Pancreas (tissue), 10 donors: ENCODE measurements at regions not wholly inside any gene's neighbourhood (a gene's known extent, or its start where the extent isn't known, plus 50 kb on each side); places are given as distances from the start of the nearest gene placed in this dataset.

Experiments
- ATAC-seq, 4 donors: fragments of 200-7000 bp; cut with Tn5 transposase; one replicate each; pipeline versions ENCODE4 v1.8.0 to v1.9.1; 2020; ENCODE audit warnings: mild to moderate bottlenecking in 4 of 4, moderate library complexity in 4 of 4
- DNase-seq, 6 donors: peaks; one replicate each; pipeline ENCODE4 v3.0.0-alpha.2; 2020
- FAIRE-seq: peaks from 2 replicates; lab custom pipeline; 2012; peaks lifted over from hg19 to GRCh38; lab: Jason Lieb, UNC
- H3K27ac ChIP-seq, 4 donors: fragments of 200-600 bp; sonication (generic); 1 replicate in 3 of 4; 2 replicates in 1 of 4; pipeline versions ENCODE4 v1.5.0 to v1.8.0; 2020
- H3K27me3 ChIP-seq, 4 donors: fragments of 200-600 bp; one replicate each; pipeline ENCODE4 v1.8.0; 2021
- H3K36me3 ChIP-seq, 3 donors: fragments of 200-600 bp; sonication (generic) in 1 of 3; one replicate each; pipeline versions ENCODE4 v1.5.0 to v1.8.0; 2020 to 2021
- H3K4me1 ChIP-seq, 3 donors: fragments of 200-600 bp; one replicate each; pipeline ENCODE4 v1.8.0; 2021
- H3K4me3 ChIP-seq, 4 donors: fragments of 200-600 bp; sonication (generic) in 2 of 4; one replicate each; pipeline versions ENCODE4 v1.5.0 to v1.8.0; 2020 to 2021
- H3K9me3 ChIP-seq, 4 donors: fragments of 200-600 bp; one replicate each; pipeline ENCODE4 v1.8.0; 2021
- CTCF ChIP-seq, 4 donors: fragments of 200-600 bp; sonication (generic) in 3 of 4; IDR thresholded peaks; one replicate each; pipeline versions ENCODE4 v1.5.0 to v1.8.0; 2021; ENCODE audit warnings: antibody characterized with exemption in 4 of 4
- WGBS, 2 donors: extraction: QIAGEN DNeasy Blood & Tissue Kit; methylation state at CpG; one replicate each; pipeline ENCODE4 v1.1.7; 2013; 5-methylcytosine and 5-hydroxymethylcytosine counted together
- intact Hi-C, 3 donors: fragments of 100-400 bp; cut with DNase I; formaldehyde crosslinking; loops; one replicate each; pipeline versions ENCODE4 v1.11.1 to v1.14.2; 2022
- donor health status: healthy with polysubstance abuse.
- donor health status: DM: no; HTN: no; CAD: no; lungs with moderate emphysema.
- donor health status: DM: no; HTN: no; CAD: no.
- donor health status: control.
- donor health status: control.
- donor health status: Bipolar disorder and iron deficiency.
- donor health status: DM: yes; HTN: yes; CAD: no.
- donor health status: DM: no; HTN: no; CAD: no.
- donor health status: DM: no; HTN: no; CAD: no.
- donor health status: DM: yes; HTN: yes; CAD: no.

DNA sequence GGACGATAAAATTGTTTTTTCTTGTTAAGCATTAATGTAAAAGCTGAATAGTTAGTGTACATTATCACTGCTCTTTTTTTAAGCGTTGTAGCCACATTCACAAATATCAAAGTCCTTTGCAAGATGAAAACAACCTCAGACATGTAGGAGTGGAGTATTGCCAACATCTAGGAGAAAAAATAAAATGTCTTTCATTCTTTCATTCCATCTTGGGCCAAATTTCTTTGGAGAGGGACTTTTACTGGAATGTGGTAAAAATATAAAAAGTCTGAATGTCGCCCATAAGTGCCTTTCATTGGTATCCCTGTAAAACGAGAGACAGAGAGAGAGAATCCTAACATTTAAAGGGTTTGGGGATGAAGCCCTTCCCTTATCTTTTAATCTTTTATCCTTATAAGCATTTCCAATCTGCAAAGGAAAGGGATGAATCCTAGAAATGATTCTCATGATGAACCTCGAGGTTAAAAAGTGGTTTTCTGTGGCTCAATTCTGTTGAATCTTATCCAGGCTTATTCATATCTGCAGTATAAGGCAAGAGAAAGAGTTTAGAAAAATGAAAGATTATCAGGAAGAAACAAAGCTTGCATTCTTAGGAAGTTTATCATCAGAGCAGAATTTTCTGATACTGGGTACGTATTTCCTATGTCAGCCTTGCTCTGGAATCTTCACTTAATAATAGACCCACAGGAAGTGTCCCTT is 1031.7 kb downstream of the MCTP2 start:
- DNase-seq (no peak), ATAC-seq (peak in 1 of 4 donors; percentile 20), FAIRE-seq (no peak)
- H3K4me3 ChIP-seq: no peak overlapping the region
- no peaks in the 10 kb centered on the region for H3K4me1 ChIP-seq
- WGBS, 2 donors: 51 to 64% methylated on average over 6 of the region's 6 CpGs
- no peaks in the 10 kb centered on the region for H3K27me3 ChIP-seq
- no peak for TF ChIP-seq CTCF (IDR thresholded peaks at IDR 0.05)
- no peaks in the 10 kb centered on the region for H3K36me3 ChIP-seq
- H3K9me3 ChIP-seq: no peaks in the 10 kb centered on the region
- H3K27ac ChIP-seq: no peak overlapping the region
- intact Hi-C loops: loop anchor here in 1 of 3 donors (10.0 kb wide), 1 partner anchor 1082 kb away; no protein-coding TSS in a partner anchor

GRCh38 chr15:95263751-95264150 is 1032.4 kb downstream of the MCTP2 start:
- TF ChIP-seq CTCF (IDR thresholded peaks at IDR 0.05): no peak
- no peak for ATAC-seq

GRCh38 chr15:95265419-95265997 is 1034.1 kb downstream of the MCTP2 start:
- H3K4me3 ChIP-seq: no peak overlapping the region
- FAIRE-seq (no peak), DNase-seq (no peak), ATAC-seq (no peak)
- no peak overlapping the region for H3K27ac ChIP-seq
- no peaks in the 10 kb centered on the region for H3K27me3 ChIP-seq
- H3K36me3 ChIP-seq: no peaks in the 10 kb centered on the region
- no peaks in the 10 kb centered on the region for H3K4me1 ChIP-seq
- 19 to 21% methylated on average over 3 of the region's 3 CpGs for WGBS, 2 donors
- no peaks in the 10 kb centered on the region for H3K9me3 ChIP-seq
- intact Hi-C loops: loop anchor here in 1 of 3 donors (10.0 kb wide), 1 partner anchor 1079 kb away; no protein-coding TSS in a partner anchor
- TF ChIP-seq CTCF (IDR thresholded peaks at IDR 0.05): no peak

More at GRCh38 chr15:95263751-95264150, 1032.4 kb downstream of the MCTP2 start:
- Histone ChIP-seq H3K36me3 (no peaks in the 10 kb centered on the region), H3K27me3 (no peaks in the 10 kb centered on the region), H3K4me1 (no peaks in the 10 kb centered on the region), H3K4me3 (no peak overlapping the region), H3K27ac (no peak overlapping the region), H3K9me3 (no peaks in the 10 kb centered on the region)
- FAIRE-seq: no peak
- intact Hi-C loops: loop anchor here in 1 of 3 donors (10.0 kb wide), 1 partner anchor 1081 kb away; no protein-coding TSS in a partner anchor
- WGBS, 2 donors: 55 to 82% methylated on average over 1 of the region's 1 CpG
- DNase-seq: no peak

- no peak overlapping the region for H3K27ac ChIP-seq
- H3K4me1 ChIP-seq: no peaks in the 10 kb centered on the region
- no peaks in the 10 kb centered on the region for H3K9me3 ChIP-seq
- WGBS, 2 donors: 55 to 62% methylated on average over 7 of the region's 7 CpGs
- H3K27me3 ChIP-seq: no peaks in the 10 kb centered on the region
- no peaks in the 10 kb centered on the region for H3K36me3 ChIP-seq
- no peak for TF ChIP-seq CTCF (IDR thresholded peaks at IDR 0.05)
- FAIRE-seq (no peak), DNase-seq (no peak), ATAC-seq (peak in 3 of 4 donors; percentile 44 to 51 (median 47))
- H3K4me3 ChIP-seq: no peak overlapping the region
- intact Hi-C loops: loop anchor here in 1 of 3 donors (10.0 kb wide), 1 partner anchor 1078 kb away; no protein-coding TSS in a partner anchor
Observed at GRCh38 chr15:95266451-95267061, 1035.2 kb downstream of the MCTP2 start.
